Effector memory CD8-positive, alpha-beta T cell (primary cell): ENCODE measurements at regions not wholly inside any gene's neighbourhood (a gene's known extent, or its start where the extent isn't known, plus 50 kb on each side); places are given as distances from the start of the nearest gene placed in this dataset.

ENCODE experiments used
- ATAC-seq: fragments of 150-1000 bp; cut with Tn5 transposase; replicated peaks from 2 replicates; pipeline ENCODE4 v1.10.0; 2021; ENCODE audit warnings: mild to moderate bottlenecking, moderate library complexity
- DNase-seq, 3 experiments: peaks; one replicate each; pipeline ENCODE4 v3.0.0; 2021
- H3K27ac Mint-ChIP-seq, 2 donors: one replicate each; pipeline ENCODE4 v1.8.0; 2022; ENCODE audit warnings: mild to moderate bottlenecking in 2 of 2, mixed read lengths in 2 of 2, moderate library complexity in 2 of 2
- H3K27me3 Mint-ChIP-seq, 2 donors: one replicate each; pipeline ENCODE4 v1.8.0; 2022; ENCODE audit warnings: mixed read lengths in 2 of 2
- H3K36me3 Mint-ChIP-seq: one replicate; pipeline ENCODE4 v1.8.0; 2022; ENCODE audit warnings: mild to moderate bottlenecking, moderate library complexity, mixed read lengths; ENCODE audit not compliant: insufficient read depth
- H3K4me1 Mint-ChIP-seq, 2 donors: one replicate each; pipeline ENCODE4 v1.8.0; 2022; ENCODE audit warnings: low read depth in 2 of 2, mixed read lengths in 2 of 2
- H3K4me3 Mint-ChIP-seq, 2 donors: one replicate each; pipeline ENCODE4 v1.8.0; 2022; ENCODE audit warnings: mild to moderate bottlenecking in 2 of 2, mixed read lengths in 2 of 2, moderate library complexity in 2 of 2
- H3K9me3 Mint-ChIP-seq, 2 donors: one replicate each; pipeline ENCODE4 v1.8.0; 2022; ENCODE audit warnings: mixed read lengths in 2 of 2

DNA sequence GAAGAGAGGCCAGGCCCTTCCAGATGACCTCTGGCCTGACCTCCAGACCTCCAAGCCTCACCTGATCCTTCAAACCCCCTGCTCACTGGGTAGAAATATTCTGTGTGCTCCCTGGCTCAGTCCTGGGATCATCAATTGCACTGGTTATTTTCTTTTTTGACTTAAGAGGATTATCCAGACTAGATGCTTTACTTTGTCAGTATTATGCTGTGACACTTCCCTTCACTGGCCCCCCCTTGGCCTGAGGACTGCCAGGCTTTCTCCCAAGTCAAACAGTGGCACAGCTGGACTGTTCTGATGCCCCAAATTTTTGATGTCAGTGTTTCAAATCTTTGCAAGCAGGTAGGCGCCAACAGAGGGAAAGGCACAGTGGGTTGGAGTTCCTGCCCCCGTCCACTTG, 156.3 kb upstream of the SKOR2 start:
- H3K27me3 Mint-ChIP-seq = peaks cover 0 to 16% of the 10 kb centered on the region in 2 donors
- H3K27ac Mint-ChIP-seq = no peak overlapping the region
- no peak overlapping the region for H3K4me3 Mint-ChIP-seq
- no peaks in the 10 kb centered on the region for H3K4me1 Mint-ChIP-seq
- peaks cover 3% of the 10 kb centered on the region for H3K36me3 Mint-ChIP-seq
- DNase-seq = no peak
- ATAC-seq = no peak
- no peaks in the 10 kb centered on the region for H3K9me3 Mint-ChIP-seq

DNA sequence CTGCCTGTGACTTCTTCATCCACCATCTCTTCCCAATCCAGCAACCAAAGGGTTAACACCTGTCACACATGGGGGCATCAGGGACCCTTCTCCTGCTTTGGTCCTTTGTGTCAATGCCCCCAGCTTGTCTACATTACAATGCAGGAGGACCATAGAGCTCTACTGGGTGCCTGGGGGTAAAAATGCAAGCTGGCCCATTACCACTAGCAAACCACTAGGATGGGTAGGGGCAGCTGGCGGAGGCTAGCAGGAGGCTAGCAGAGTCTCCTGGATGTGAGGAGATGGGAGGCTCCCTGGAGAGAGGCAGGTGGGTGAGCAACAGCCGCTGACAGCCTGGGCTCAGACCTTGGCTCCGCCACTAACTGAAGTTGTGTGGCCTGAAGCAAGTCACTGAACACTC, 153.4 kb upstream of the SKOR2 start:
- no peaks in the 10 kb centered on the region for H3K9me3 Mint-ChIP-seq
- H3K4me1 Mint-ChIP-seq = no peaks in the 10 kb centered on the region
- ATAC-seq = no peak
- H3K27ac Mint-ChIP-seq = no peak overlapping the region
- DNase-seq = no peak
- H3K4me3 Mint-ChIP-seq = no peak overlapping the region
- peaks cover 3% of the 10 kb centered on the region for H3K36me3 Mint-ChIP-seq
- peaks cover 0 to 9% of the 10 kb centered on the region in 2 donors for H3K27me3 Mint-ChIP-seq

DNA sequence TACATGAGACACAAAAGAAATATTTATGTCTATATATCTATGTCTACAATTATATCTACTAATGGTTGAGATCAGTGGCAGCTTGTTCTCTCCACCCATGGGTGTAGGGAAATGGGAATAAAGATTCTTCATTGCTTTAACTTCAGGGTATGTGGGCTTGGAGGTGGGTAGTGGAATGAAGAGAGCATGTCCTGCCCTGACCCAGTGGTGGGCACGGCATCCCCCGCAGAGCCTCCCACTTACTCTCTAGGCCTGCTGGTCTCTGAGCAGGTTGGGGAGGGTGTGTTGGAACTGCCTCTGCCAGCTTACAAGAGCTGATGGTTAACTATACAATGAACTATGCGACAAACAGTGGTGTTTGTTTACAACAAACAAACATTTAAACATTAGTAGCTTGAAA, 152.5 kb upstream of the SKOR2 start:
- DNase-seq = no peak
- Mint-ChIP-seq H3K4me1 (no peaks in the 10 kb centered on the region), H3K9me3 (no peaks in the 10 kb centered on the region), H3K27me3 (peaks cover 0 to 9% of the 10 kb centered on the region in 2 donors), H3K36me3 (peaks cover 3% of the 10 kb centered on the region), H3K4me3 (no peak overlapping the region), H3K27ac (no peak overlapping the region)
- ATAC-seq = no peak

DNA sequence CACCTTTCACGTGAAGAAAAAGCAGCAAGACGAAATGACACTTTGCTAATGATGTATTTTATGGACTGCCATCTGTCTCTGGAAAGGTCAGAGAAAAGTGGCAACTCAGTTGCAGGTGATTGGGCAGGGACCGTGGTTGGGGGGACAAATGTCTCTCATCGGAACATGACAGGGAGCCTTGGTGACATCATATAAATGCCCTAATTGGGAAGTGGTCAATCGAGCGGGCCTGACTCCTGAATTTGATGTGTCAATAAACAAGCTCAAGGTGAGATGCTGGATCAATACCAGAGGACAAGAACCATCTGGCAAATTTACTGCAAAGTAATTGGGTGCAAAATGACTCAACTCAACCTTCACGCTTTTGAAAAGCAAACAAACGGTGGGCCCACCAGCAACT, 151.9 kb upstream of the SKOR2 start:
- no peak for DNase-seq
- Mint-ChIP-seq H3K27me3 (peaks cover 0 to 9% of the 10 kb centered on the region in 2 donors), H3K4me1 (no peaks in the 10 kb centered on the region), H3K4me3 (no peak overlapping the region), H3K27ac (no peak overlapping the region), H3K9me3 (no peaks in the 10 kb centered on the region), H3K36me3 (peaks cover 3% of the 10 kb centered on the region)
- ATAC-seq = no peak

DNA sequence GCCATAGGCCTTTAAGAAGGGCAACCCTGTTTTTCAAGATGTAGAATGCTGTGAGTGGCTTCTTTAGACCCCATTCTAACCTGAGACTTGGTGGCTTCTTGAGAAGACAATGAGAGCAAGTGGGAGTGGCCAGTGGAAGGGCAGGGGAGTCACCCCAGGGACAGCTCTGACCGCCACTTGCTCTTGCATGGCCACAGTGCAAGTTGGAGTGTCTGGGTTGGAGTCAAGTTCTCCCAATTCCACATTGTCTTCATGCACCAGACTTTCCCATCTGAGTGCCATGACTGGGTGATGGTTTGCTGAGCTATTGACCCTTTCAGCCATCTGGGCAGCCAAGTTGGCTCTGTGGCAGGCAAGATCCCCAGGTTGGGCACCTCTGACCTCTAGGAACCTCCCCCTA, 148.0 kb upstream of the SKOR2 start:
- DNase-seq = no peak
- ATAC-seq = no peak
- peaks cover 0 to 7% of the 10 kb centered on the region in 2 donors for H3K9me3 Mint-ChIP-seq
- no peaks in the 10 kb centered on the region for H3K36me3 Mint-ChIP-seq
- H3K4me3 Mint-ChIP-seq = no peak overlapping the region
- H3K27ac Mint-ChIP-seq = no peak overlapping the region
- peaks cover 0 to 9% of the 10 kb centered on the region in 2 donors for H3K27me3 Mint-ChIP-seq
- no peaks in the 10 kb centered on the region for H3K4me1 Mint-ChIP-seq

DNA sequence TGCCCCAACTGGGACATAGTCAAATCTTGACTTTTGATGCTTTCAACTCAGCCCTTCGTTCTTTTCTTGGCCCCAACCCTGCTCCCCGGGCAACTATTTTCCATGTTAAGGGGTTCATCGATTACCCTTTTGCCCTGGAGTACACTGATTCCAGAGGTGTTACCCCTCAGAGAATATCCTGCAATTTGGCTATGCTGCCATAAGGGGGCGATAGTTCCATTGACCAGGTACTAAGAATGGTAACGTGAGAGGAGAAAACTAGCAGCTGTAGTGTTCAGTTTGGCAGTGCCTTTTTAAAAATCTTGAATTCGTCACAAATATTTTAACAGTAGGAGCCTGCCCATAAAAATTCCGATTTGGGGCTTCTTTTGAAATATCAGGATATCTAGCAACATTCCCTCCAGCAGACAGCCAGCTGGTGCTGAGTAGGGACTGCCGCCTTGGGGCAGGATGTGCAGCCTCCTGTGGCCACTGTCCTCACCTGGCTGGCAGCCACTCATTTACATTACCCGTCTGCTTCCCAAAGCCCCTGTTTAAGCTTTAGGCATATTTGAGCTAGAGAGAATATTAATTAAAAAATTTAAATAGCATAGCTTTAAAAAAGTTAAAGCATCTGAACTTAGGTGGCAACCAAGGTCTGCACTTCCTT, 146.3 kb upstream of the SKOR2 start:
- DNase-seq = no peak
- Mint-ChIP-seq H3K36me3 (no peaks in the 10 kb centered on the region), H3K9me3 (peaks cover 0 to 8% of the 10 kb centered on the region in 2 donors), H3K27me3 (peaks cover 0 to 6% of the 10 kb centered on the region in 2 donors), H3K27ac (no peak overlapping the region), H3K4me3 (no peak overlapping the region), H3K4me1 (no peaks in the 10 kb centered on the region)
- no peak for ATAC-seq

DNA sequence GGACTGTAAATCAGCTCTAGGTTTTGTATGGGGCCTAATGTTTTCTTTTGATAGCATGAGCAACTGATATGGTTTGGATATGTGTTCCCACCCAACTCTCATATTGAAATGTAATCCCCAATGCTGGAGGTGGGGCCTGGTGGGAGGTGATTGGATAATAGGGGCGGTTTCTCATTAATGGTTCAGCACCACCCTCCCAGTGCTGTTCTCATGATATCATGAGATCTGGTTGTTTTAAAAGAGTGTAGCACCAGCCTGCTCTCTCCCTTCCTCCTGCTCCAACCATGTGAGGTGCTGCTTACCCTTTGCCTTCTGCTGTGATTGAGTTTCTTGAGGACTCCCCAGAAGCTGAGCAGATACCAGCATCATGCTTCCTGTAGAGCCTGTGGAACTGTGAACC, 140.2 kb upstream of the SKOR2 start:
- H3K27ac Mint-ChIP-seq = no peak overlapping the region
- no peaks in the 10 kb centered on the region for H3K36me3 Mint-ChIP-seq
- H3K4me3 Mint-ChIP-seq = no peak overlapping the region
- DNase-seq = no peak
- peaks cover 12 to 29% of the 10 kb centered on the region in 2 donors for H3K27me3 Mint-ChIP-seq
- peaks cover 0 to 8% of the 10 kb centered on the region in 2 donors for H3K9me3 Mint-ChIP-seq
- ATAC-seq = no peak
- no peaks in the 10 kb centered on the region for H3K4me1 Mint-ChIP-seq

DNA sequence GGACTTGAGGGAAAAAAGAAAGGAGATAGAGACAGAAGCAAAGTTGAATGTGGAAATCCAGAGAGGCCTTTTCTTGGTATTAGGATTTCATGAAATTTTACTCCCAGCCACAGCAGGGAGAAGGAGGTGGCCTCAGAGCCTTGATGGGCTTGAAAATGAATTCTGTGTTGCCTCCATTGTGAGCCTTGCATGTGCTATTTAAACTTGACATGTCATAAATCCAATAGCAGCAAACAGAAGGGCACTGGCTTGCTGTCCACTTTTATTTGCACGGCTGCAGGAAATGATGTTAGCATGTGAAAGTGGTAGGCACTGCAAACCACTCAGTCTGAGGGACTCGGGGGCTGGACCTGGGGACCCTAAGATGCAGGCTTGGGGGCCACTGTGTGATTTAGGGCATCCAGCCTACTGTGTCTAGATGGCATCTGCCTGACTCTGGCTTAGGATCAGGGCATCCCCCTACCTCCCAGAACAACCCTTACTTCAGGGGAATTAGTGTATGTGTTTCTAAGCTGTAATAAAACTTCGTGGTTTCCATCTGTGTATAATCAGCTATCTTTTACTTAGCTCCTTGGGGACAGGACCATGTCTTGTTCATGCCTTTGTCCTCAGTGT, 139.1 kb upstream of the SKOR2 start:
- Mint-ChIP-seq H3K4me3 (no peak overlapping the region), H3K36me3 (no peaks in the 10 kb centered on the region), H3K27me3 (peaks cover 12 to 29% of the 10 kb centered on the region in 2 donors), H3K27ac (no peak overlapping the region), H3K9me3 (peaks cover 0 to 8% of the 10 kb centered on the region in 2 donors), H3K4me1 (no peaks in the 10 kb centered on the region)
- no peak for ATAC-seq
- DNase-seq = no peak

DNA sequence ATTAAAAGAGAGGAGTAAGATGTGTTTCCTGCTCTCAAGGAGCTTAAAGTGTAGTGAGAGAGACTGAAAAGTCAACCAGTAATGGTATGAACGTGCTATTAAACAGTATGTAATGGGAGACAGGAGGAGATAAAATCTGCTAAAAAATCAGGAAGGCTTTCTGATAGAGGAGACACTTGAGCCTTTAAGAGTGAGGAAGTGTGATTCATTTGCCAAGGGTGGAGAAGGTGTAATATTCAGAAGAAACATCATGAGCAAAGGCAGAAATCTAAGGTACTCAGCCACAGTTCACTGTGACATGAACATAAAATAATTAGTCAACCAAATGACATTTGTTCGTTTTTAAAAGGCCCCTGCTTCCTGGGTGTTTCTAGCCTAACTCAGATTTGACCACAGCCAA, 137.8 kb upstream of the SKOR2 start:
- no peak overlapping the region for H3K27ac Mint-ChIP-seq
- DNase-seq (no peak), ATAC-seq (no peak)
- H3K4me1 Mint-ChIP-seq = no peaks in the 10 kb centered on the region
- peaks cover 12 to 29% of the 10 kb centered on the region in 2 donors for H3K27me3 Mint-ChIP-seq
- no peaks in the 10 kb centered on the region for H3K9me3 Mint-ChIP-seq
- H3K4me3 Mint-ChIP-seq = no peak overlapping the region
- H3K36me3 Mint-ChIP-seq = no peaks in the 10 kb centered on the region

DNA sequence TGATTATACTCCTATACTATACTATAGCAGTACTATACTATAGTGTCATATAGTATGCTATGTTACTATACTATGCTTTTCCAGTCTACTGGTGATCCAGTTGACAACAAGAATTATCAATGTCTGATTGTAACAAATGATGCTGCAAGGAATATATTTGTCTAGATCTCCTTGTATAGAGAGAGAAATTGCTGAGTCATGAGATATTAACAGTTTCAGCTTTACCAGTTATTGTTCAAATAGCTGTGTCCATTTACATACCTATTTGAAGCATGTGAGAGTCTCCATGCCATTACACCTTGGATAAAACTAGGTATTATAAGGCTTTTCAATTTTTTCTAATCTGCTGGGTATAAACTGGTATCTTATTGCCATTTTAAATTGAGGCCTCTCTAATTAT, 136.4 kb upstream of the SKOR2 start:
- Mint-ChIP-seq H3K9me3 (no peaks in the 10 kb centered on the region), H3K36me3 (no peaks in the 10 kb centered on the region), H3K4me3 (no peak overlapping the region), H3K27me3 (peaks cover 12 to 28% of the 10 kb centered on the region in 2 donors), H3K4me1 (no peaks in the 10 kb centered on the region), H3K27ac (no peak overlapping the region)
- ATAC-seq (no peak), DNase-seq (no peak)

DNA sequence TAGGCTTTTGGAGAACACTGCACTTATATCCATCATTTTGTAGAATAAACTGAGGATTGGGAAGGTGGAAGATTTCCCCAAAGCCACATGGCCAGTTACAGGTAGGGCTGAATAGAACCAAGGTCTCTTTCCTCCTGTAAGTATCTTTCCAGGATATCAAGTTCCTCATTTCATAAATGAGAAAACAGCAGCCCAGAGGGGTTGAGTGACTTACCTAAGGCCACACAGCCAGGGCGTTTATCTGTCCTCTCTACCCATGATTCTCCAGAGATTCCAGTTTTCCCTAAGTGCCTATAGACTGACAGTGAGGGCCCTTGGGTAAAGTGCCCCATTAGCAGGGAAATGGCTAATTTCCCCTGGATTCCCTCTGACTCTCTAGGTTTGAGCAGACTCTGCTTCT, 132.3 kb upstream of the SKOR2 start:
- no peaks in the 10 kb centered on the region for H3K4me1 Mint-ChIP-seq
- no peaks in the 10 kb centered on the region for H3K9me3 Mint-ChIP-seq
- no peaks in the 10 kb centered on the region for H3K36me3 Mint-ChIP-seq
- peaks cover 0 to 1% of the 10 kb centered on the region in 2 donors for H3K27me3 Mint-ChIP-seq
- no peak for DNase-seq
- no peak overlapping the region for H3K4me3 Mint-ChIP-seq
- H3K27ac Mint-ChIP-seq = no peak overlapping the region
- no peak for ATAC-seq

DNA sequence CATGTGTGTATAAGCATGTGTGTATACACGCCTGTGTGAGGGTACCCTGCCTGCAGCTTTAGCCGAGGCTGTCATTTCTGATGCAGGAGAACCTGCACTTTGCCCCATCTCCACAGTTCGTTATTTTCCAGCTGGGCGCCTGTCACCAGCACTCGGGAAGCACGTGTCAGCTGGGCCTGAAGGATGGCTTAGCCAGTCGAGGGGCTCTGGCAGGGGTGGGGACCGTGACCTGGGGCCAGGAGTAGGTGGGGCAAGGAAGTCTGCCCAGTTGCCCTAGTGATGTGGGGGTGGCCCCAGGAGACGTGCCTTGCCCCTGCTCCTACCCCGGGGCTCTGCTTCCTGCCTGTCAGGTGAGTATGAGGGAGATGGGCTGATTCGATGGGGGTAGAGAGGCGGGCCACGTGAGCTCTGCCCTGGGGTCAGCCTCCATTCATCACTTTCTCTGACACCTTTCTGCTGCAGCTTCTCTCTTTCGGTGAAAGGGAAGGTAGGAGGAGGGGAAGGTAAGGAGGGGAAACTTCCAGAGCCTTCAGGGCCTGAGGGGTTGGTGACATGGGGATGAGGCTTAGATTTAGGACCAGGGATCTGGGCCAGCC, 130.6 kb upstream of the SKOR2 start:
- DNase-seq (no peak), ATAC-seq (no peak)
- Mint-ChIP-seq H3K27ac (no peak overlapping the region), H3K4me3 (no peak overlapping the region), H3K9me3 (no peaks in the 10 kb centered on the region), H3K36me3 (no peaks in the 10 kb centered on the region), H3K27me3 (peaks cover 0 to 8% of the 10 kb centered on the region in 2 donors), H3K4me1 (no peaks in the 10 kb centered on the region)

DNA sequence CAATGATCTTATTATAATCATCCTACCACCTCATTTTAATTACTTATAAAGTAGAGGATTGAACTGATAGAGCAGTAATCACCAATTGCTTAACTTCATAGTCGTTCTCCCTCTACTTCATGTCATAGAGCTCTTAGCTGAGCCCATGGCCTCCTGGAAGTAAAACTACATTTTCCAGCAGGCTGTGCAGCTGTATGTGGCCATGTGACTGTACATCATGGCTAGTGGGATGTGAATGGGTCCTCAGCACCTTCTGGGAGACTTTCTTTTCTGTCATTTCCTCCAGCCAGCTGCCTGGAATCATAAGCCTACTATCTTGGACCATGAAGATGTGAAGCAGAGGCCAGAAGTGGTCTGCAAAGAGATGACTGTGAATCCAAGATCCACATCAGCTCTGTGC, 128.7 kb upstream of the SKOR2 start:
- no peaks in the 10 kb centered on the region for H3K36me3 Mint-ChIP-seq
- no peaks in the 10 kb centered on the region for H3K4me1 Mint-ChIP-seq
- no peaks in the 10 kb centered on the region for H3K9me3 Mint-ChIP-seq
- peaks cover 0 to 18% of the 10 kb centered on the region in 2 donors for H3K27me3 Mint-ChIP-seq
- no peak overlapping the region for H3K27ac Mint-ChIP-seq
- ATAC-seq = no peak
- no peak for DNase-seq
- no peak overlapping the region for H3K4me3 Mint-ChIP-seq

DNA sequence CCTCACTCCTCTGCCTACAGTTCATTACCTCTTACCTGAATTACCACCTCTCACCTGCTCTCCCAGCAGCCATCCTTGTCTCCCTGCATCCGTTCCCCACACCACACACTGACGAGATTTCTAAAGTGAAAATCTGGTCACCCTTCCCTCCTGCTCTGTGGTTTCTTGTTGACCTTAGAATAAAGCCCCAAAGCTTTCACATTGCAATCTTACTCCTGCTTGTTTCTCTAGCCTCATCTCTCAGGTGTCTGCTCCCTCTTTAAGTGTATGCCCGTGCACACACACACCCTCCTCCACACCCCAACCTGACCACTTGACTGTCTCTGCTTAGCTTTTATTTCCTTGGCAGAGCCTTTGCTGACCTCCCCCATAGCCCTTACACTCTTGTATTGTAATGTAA, 122.0 kb upstream of the SKOR2 start:
- Mint-ChIP-seq H3K4me1 (no peaks in the 10 kb centered on the region), H3K27ac (no peak overlapping the region), H3K9me3 (peaks cover 0 to 4% of the 10 kb centered on the region in 2 donors), H3K4me3 (no peak overlapping the region), H3K27me3 (peaks cover 9 to 41% of the 10 kb centered on the region in 2 donors), H3K36me3 (no peaks in the 10 kb centered on the region)
- no peak for ATAC-seq
- DNase-seq = no peak
